ENCODE measurements at regions not wholly inside any gene's neighbourhood (a gene's known extent, or its start where the extent isn't known, plus 50 kb on each side); places are given as distances from the start of the nearest gene placed in this dataset.
"Not testable (repeated sequence)": the region's sequence is repeated elsewhere in the genome, so short reads cannot be mapped to it uniquely, and the experiment has no call there.

DNA sequence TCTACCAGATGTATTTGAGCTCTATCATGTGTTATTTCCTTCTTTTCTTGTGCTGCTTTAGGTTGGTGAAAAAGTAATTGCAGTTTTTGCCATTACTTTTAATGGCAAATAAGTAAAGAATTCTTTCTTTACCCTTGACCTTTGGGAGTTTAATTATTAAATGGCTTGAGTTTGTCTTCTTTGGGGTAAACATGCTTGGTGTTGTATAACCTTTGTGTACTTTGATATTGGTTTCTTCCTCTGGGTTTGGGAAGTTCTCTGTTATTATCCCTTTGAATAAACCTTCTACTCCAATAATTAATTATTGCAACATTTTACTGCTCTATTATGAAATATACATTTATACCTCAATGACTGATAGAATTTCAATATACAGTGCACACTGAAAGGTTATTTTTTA, 709.4 kb downstream of the PCDH17 start:
- ChIA-PET POLR2A (no interaction called here), CTCF (no interaction called here)
- TF ChIP-seq, protein P1, sequence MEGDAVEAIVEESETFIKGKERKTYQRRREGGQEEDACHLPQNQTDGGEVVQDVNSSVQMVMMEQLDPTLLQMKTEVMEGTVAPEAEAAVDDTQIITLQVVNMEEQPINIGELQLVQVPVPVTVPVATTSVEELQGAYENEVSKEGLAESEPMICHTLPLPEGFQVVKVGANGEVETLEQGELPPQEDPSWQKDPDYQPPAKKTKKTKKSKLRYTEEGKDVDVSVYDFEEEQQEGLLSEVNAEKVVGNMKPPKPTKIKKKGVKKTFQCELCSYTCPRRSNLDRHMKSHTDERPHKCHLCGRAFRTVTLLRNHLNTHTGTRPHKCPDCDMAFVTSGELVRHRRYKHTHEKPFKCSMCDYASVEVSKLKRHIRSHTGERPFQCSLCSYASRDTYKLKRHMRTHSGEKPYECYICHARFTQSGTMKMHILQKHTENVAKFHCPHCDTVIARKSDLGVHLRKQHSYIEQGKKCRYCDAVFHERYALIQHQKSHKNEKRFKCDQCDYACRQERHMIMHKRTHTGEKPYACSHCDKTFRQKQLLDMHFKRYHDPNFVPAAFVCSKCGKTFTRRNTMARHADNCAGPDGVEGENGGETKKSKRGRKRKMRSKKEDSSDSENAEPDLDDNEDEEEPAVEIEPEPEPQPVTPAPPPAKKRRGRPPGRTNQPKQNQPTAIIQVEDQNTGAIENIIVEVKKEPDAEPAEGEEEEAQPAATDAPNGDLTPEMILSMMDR (IDR thresholded peaks at IDR 0.05; ENCODE audit: insufficient read depth, low read length, missing control alignments) = no peak
- H3K4me3 ChIP-seq (ENCODE audit: low read depth, low read length) = no peak overlapping the region
- DNase-seq (ENCODE audit: low read depth, low spot score) = no peak

DNA sequence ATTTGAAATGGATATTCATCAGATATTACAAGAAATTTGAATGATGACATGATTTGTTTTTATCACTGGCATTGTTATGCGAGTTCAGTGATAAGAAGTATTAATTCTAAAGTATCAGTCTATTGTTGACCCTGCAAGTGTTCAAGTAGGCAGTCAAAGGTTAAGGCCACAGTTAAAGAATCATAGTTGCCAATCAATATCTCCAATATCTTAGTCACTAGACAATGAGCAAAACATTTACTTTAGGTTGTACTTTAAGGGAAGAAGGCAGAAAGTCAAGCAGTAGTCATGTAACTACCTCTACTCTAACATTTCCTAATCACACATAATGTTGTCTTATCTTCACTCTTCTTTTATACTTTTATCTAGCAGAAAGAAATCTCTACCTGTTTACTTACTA, 709.8 kb downstream of the PCDH17 start:
- POLR2A ChIA-PET = no interaction called here
- no peak for DNase-seq (ENCODE audit: low read depth, low spot score)
- TF ChIP-seq, protein P1 (IDR thresholded peaks at IDR 0.05; ENCODE audit: insufficient read depth, low read length, missing control alignments) = no peak
- CTCF ChIA-PET = interaction anchor here (0.5 kb wide), 1 partner anchor 859 kb away, joined by 3 read pairs; no protein-coding TSS in a partner anchor
- no peak overlapping the region for H3K4me3 ChIP-seq (ENCODE audit: low read depth, low read length)

DNA sequence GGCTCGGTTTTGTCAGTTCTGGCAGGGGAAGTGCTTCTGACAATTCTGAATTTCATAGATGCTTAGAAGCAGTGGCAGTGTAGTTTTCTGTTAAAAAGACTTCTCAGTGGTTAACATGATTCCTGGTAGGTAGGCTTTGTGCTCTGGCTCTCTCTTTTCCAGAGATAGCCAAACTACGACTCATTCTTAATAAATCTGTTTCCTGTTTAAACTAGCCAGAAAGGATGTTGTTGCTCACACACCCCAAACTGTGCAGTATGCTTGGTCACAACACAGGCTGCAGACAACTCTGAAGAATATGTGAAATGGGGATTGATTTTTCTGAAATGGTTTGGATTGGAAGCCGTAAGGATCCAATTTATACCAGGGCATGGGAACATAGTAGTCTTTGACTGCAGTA, 711.5 kb downstream of the PCDH17 start:
- ChIA-PET CTCF (no interaction called here), POLR2A (no interaction called here)
- no peak for DNase-seq (ENCODE audit: low read depth, low spot score)
- no peak overlapping the region for H3K4me3 ChIP-seq (ENCODE audit: low read depth, low read length)
- TF ChIP-seq, protein P1 (IDR thresholded peaks at IDR 0.05; ENCODE audit: insufficient read depth, low read length, missing control alignments) = no peak

DNA sequence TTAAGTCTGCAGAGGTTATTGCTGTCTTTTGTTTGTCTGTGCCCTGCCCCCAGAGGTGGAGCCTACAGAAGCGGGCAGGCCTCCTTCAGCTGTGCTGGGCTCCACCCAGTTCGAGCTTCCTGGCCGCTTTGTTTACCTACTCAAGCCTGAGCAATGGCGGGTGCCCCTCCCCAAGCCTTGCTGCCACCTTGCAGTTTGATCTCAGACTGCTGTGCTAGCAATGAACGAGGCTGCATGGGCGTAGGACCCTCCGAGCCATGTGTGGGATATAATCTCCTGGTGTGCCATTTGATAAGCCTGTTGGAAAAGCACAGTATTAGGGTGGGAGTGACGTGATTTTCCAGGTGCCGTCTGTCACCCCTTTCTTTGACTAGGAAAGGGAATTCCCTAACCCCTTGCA, 720.6 kb downstream of the PCDH17 start:
- CTCF ChIA-PET, POLR2A ChIA-PET: not testable (repeated sequence)

DNA sequence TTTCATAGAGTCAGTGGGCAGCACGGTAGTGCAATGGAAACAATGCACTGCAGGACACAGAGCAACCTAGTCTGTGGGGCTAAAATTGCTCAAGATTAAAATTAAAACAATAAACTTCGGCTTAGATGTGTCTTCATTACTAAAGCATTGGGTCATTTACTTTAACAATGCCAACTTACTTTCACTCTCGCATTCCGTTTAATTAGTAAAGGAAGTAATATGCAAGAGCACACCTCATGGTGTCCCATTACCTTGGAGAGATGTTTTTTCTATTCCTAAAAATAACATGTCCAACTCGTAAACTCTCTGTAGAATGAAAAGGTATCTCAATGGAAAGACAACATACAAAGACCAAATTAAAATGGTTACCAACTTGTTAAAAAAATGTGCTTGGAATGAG, 738.4 kb downstream of the PCDH17 start:
- ChIA-PET CTCF (no interaction called here), POLR2A (no interaction called here)
- H3K4me3 ChIP-seq (ENCODE audit: low read depth, low read length) = no peak overlapping the region
- TF ChIP-seq, protein P1 (IDR thresholded peaks at IDR 0.05; ENCODE audit: insufficient read depth, low read length, missing control alignments) = no peak
- DNase-seq (ENCODE audit: low read depth, low spot score) = no peak

More for the DNA sequence above, 720.6 kb downstream of the PCDH17 start:
- H3K4me3 ChIP-seq (ENCODE audit: low read depth, low read length); DNase-seq (ENCODE audit: low read depth, low spot score): not testable (repeated sequence)

DNA sequence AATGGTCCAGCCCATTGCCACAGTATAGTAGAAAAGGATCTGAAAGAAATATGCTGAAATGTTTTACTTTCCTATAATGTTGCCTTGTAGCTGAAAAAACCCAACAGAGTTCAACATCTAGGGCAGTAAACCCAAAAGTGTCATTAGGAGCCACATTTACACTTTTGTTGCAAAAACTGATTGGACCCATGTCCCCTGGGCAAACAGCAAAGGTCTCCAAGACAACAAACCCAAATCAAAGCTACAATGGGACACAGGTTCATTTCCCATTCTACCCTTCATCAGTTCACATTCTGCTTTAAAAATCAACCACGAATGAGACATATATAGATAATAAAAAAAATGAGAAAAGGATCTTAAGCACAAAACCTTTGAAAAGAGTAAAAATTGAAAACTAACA, 744.8 kb downstream of the PCDH17 start:
- DNase-seq (ENCODE audit: low read depth, low spot score) = no peak
- POLR2A ChIA-PET = no interaction called here
- CTCF ChIA-PET = no interaction called here
- H3K4me3 ChIP-seq (ENCODE audit: low read depth, low read length) = no peak overlapping the region
- TF ChIP-seq, protein P1 (IDR thresholded peaks at IDR 0.05; ENCODE audit: insufficient read depth, low read length, missing control alignments) = no peak

DNA sequence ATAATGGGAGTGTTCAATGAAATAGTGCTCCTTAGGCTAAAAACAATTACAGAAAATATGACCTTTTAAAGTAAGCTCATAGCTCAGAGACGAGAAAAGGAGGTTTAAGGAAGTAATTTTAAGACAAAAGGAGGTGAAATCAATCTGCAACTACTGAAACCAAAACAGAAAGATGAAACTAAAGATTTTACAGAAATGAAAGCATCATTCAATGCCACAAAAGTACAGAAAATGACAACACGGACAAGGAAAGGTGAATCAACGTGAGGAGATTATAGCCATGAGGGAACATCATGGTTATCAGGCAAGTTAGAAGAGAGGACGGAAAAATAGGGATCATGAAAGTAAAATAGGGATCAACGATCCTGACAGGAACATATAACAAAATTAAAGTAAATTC, 745.2 kb downstream of the PCDH17 start:
- H3K4me3 ChIP-seq (ENCODE audit: low read depth, low read length) = no peak overlapping the region

More for the DNA sequence above, 745.2 kb downstream of the PCDH17 start:
- ChIA-PET CTCF (no interaction called here), POLR2A (no interaction called here)
- TF ChIP-seq, protein P1 (IDR thresholded peaks at IDR 0.05; ENCODE audit: insufficient read depth, low read length, missing control alignments) = no peak
- no peak for DNase-seq (ENCODE audit: low read depth, low spot score)
